ENCODE measurements at regions not wholly inside any gene's neighbourhood (a gene's known extent, or its start where the extent isn't known, plus 50 kb on each side); places are given as distances from the start of the nearest gene placed in this dataset.

DNA sequence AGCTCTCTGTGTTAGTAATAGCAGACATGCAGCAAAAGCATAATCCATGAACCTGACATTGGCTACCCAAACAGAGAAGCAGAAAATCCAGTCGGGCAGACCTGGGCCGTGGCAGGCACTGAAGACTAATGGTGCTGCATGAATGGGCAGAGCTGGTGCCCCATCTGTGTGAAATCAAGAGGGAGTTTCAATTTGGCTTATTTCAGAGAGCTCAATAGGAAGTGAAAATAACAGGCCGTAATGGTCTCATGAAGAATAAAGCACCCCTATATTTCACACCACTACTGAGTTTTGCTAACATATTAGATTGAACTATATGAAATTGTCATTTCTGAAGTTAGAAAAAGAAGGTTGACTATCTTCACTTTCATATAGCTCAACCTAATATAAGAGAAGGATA is 149.7 kb downstream of the ENC1 start (continued):
- TF ChIP-seq, protein P1, sequence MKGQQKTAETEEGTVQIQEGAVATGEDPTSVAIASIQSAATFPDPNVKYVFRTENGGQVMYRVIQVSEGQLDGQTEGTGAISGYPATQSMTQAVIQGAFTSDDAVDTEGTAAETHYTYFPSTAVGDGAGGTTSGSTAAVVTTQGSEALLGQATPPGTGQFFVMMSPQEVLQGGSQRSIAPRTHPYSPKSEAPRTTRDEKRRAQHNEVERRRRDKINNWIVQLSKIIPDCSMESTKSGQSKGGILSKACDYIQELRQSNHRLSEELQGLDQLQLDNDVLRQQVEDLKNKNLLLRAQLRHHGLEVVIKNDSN (IDR thresholded peaks at IDR 0.05; ENCODE audit: borderline replicate concordance, extremely low read length, insufficient read depth, low read depth, low read length): no peak
- no peak for TF ChIP-seq BRCA1 (IDR thresholded peaks at IDR 0.05; ENCODE audit: low read depth, low read length)
- TF ChIP-seq, protein P2, sequence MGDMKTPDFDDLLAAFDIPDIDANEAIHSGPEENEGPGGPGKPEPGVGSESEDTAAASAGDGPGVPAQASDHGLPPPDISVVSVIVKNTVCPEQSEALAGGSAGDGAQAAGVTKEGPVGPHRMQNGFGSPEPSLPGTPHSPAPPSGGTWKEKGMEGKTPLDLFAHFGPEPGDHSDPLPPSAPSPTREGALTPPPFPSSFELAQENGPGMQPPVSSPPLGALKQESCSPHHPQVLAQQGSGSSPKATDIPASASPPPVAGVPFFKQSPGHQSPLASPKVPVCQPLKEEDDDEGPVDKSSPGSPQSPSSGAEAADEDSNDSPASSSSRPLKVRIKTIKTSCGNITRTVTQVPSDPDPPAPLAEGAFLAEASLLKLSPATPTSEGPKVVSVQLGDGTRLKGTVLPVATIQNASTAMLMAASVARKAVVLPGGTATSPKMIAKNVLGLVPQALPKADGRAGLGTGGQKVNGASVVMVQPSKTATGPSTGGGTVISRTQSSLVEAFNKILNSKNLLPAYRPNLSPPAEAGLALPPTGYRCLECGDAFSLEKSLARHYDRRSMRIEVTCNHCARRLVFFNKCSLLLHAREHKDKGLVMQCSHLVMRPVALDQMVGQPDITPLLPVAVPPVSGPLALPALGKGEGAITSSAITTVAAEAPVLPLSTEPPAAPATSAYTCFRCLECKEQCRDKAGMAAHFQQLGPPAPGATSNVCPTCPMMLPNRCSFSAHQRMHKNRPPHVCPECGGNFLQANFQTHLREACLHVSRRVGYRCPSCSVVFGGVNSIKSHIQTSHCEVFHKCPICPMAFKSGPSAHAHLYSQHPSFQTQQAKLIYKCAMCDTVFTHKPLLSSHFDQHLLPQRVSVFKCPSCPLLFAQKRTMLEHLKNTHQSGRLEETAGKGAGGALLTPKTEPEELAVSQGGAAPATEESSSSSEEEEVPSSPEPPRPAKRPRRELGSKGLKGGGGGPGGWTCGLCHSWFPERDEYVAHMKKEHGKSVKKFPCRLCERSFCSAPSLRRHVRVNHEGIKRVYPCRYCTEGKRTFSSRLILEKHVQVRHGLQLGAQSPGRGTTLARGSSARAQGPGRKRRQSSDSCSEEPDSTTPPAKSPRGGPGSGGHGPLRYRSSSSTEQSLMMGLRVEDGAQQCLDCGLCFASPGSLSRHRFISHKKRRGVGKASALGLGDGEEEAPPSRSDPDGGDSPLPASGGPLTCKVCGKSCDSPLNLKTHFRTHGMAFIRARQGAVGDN (IDR thresholded peaks at IDR 0.05): peak; percentile 35; the same call in 1 of the 2 replicates
- TF ChIP-seq SMC3 (IDR thresholded peaks at IDR 0.05; ENCODE audit: borderline replicate concordance, low read length): no peak; the same call in 1 of the 2 replicates
- peak; percentile 53; a peak in 2 of 4 replicates for TF ChIP-seq BHLHE40 (IDR thresholded peaks at IDR 0.05; ENCODE audit: borderline replicate concordance in 1 of 2, low read depth in 2 of 2, low read length in 1 of 2)
- 0 out of 2 replicates have a peak, but pooled peaks have one; percentile 16 for TF ChIP-seq CBFB (IDR thresholded peaks at IDR 0.05; ENCODE audit: low read depth)
- TF ChIP-seq CREB1 (IDR thresholded peaks at IDR 0.05; ENCODE audit: low read depth): 0 out of 2 replicates have a peak, but pooled peaks have one; percentile 25
- TF ChIP-seq, protein P3, sequence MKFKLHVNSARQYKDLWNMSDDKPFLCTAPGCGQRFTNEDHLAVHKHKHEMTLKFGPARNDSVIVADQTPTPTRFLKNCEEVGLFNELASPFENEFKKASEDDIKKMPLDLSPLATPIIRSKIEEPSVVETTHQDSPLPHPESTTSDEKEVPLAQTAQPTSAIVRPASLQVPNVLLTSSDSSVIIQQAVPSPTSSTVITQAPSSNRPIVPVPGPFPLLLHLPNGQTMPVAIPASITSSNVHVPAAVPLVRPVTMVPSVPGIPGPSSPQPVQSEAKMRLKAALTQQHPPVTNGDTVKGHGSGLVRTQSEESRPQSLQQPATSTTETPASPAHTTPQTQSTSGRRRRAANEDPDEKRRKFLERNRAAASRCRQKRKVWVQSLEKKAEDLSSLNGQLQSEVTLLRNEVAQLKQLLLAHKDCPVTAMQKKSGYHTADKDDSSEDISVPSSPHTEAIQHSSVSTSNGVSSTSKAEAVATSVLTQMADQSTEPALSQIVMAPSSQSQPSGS (IDR thresholded peaks at IDR 0.05; ENCODE audit: low read length): peak; percentile 80
- no peak for TF ChIP-seq NFXL1 (IDR thresholded peaks at IDR 0.05; ENCODE audit: borderline replicate concordance)
- TF ChIP-seq, protein P4, sequence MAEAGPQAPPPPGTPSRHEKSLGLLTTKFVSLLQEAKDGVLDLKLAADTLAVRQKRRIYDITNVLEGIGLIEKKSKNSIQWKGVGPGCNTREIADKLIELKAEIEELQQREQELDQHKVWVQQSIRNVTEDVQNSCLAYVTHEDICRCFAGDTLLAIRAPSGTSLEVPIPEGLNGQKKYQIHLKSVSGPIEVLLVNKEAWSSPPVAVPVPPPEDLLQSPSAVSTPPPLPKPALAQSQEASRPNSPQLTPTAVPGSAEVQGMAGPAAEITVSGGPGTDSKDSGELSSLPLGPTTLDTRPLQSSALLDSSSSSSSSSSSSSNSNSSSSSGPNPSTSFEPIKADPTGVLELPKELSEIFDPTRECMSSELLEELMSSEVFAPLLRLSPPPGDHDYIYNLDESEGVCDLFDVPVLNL (IDR thresholded peaks at IDR 0.05; ENCODE audit: low read depth, low read length): no peak
- peak; percentile 57; the same call in 1 of the 2 replicates for TF ChIP-seq ZNF217 (IDR thresholded peaks at IDR 0.05)
- no peak for TF ChIP-seq CHD2 (IDR thresholded peaks at IDR 0.05; ENCODE audit: borderline replicate concordance, low read depth, low read length)
- TF ChIP-seq, protein P5, sequence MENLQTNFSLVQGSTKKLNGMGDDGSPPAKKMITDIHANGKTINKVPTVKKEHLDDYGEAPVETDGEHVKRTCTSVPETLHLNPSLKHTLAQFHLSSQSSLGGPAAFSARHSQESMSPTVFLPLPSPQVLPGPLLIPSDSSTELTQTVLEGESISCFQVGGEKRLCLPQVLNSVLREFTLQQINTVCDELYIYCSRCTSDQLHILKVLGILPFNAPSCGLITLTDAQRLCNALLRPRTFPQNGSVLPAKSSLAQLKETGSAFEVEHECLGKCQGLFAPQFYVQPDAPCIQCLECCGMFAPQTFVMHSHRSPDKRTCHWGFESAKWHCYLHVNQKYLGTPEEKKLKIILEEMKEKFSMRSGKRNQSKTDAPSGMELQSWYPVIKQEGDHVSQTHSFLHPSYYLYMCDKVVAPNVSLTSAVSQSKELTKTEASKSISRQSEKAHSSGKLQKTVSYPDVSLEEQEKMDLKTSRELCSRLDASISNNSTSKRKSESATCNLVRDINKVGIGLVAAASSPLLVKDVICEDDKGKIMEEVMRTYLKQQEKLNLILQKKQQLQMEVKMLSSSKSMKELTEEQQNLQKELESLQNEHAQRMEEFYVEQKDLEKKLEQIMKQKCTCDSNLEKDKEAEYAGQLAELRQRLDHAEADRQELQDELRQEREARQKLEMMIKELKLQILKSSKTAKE (IDR thresholded peaks at IDR 0.05; ENCODE audit: low read depth, poor library complexity, severe bottlenecking): peak; percentile 45
- TF ChIP-seq, protein P6, sequence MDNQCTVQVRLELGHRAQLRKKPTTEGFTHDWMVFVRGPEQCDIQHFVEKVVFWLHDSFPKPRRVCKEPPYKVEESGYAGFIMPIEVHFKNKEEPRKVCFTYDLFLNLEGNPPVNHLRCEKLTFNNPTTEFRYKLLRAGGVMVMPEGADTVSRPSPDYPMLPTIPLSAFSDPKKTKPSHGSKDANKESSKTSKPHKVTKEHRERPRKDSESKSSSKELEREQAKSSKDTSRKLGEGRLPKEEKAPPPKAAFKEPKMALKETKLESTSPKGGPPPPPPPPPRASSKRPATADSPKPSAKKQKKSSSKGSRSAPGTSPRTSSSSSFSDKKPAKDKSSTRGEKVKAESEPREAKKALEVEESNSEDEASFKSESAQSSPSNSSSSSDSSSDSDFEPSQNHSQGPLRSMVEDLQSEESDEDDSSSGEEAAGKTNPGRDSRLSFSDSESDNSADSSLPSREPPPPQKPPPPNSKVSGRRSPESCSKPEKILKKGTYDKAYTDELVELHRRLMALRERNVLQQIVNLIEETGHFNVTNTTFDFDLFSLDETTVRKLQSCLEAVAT (IDR thresholded peaks at IDR 0.05): no peak
- TF ChIP-seq SUPT20H (IDR thresholded peaks at IDR 0.05; ENCODE audit: borderline replicate concordance, control insufficient read depth, low read depth, low read length): no peak
- TF ChIP-seq, protein P7, sequence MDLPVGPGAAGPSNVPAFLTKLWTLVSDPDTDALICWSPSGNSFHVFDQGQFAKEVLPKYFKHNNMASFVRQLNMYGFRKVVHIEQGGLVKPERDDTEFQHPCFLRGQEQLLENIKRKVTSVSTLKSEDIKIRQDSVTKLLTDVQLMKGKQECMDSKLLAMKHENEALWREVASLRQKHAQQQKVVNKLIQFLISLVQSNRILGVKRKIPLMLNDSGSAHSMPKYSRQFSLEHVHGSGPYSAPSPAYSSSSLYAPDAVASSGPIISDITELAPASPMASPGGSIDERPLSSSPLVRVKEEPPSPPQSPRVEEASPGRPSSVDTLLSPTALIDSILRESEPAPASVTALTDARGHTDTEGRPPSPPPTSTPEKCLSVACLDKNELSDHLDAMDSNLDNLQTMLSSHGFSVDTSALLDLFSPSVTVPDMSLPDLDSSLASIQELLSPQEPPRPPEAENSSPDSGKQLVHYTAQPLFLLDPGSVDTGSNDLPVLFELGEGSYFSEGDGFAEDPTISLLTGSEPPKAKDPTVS (IDR thresholded peaks at IDR 0.05; ENCODE audit: low read depth, low read length): no peak
